ENCODE measurements at regions not wholly inside any gene's neighbourhood (a gene's known extent, or its start where the extent isn't known, plus 50 kb on each side); places are given as distances from the start of the nearest gene placed in this dataset.
"Not testable (repeated sequence)": the region's sequence is repeated elsewhere in the genome, so short reads cannot be mapped to it uniquely, and the experiment has no call there.

DNA sequence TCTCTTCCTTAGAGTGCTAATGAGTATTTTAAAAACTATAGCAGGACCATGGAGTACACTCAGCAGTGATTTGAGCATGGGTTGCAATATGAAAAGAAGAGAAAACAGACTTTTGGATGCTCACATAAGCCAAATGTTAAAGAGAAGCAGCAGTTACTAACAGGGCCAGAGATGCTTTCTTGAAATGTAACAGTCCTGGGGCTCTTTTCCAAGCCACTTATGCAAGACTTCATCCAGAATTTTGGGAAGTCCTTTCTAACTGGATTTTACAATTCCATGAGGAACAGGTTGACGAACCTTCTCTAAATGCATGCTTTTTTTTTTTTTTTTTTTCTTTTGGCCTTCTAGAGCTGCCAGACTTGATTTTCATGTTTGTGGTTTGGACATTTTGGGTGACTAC, 282.0 kb downstream of the SEC23IP start:
- H3K4me3 ChIP-seq = no peak overlapping the region
- H3K9me3 ChIP-seq (replicated peaks in 1 of 11) = no peaks in the 10 kb centered on the region
- TF ChIP-seq Cebpa-rat (IDR thresholded peaks at IDR 0.05) = no peak
- no peak overlapping the region for H3K4me2 ChIP-seq
- no peak overlapping the region for H3K27ac ChIP-seq
- no peak overlapping the region for H3K9ac ChIP-seq
- H3K27me3 ChIP-seq = no peaks in the 10 kb centered on the region
- no peaks in the 10 kb centered on the region for H4K20me1 ChIP-seq
- H3K36me3 ChIP-seq = no peaks in the 10 kb centered on the region
- no peaks in the 10 kb centered on the region for H3K4me1 ChIP-seq

DNA sequence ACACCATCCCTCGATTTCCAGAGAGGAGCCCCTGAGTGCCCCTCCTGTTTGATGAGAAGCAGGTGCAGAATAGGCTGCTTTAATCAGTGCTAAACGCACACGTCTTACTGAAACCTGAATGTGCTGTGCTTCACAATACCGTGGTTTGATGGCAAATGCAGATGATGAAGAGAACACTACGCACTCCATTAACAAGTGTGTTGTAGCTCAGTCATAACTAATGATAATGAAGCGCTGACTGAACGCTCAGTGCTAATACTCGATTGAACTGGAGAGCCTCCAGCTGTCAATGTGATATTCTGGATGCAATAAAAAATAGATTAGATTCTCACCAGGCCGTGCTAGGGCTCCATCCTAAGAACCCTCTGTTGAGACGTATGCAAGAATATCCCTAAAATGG, 279.7 kb upstream of the PLPP4 start:
- Histone ChIP-seq H3K4me3 (no peak overlapping the region), H3K36me3 (no peaks in the 10 kb centered on the region), H3K27me3 (no peaks in the 10 kb centered on the region), H3K27ac (no peak overlapping the region), H3K4me2 (no peak overlapping the region), H3K9ac (no peak overlapping the region), H4K20me1 (no peaks in the 10 kb centered on the region), H3K9me3 (replicated peaks in 1 of 11) (no peaks in the 10 kb centered on the region), H3K4me1 (no peaks in the 10 kb centered on the region)
- TF ChIP-seq Cebpa-rat (IDR thresholded peaks at IDR 0.05) = no peak

DNA sequence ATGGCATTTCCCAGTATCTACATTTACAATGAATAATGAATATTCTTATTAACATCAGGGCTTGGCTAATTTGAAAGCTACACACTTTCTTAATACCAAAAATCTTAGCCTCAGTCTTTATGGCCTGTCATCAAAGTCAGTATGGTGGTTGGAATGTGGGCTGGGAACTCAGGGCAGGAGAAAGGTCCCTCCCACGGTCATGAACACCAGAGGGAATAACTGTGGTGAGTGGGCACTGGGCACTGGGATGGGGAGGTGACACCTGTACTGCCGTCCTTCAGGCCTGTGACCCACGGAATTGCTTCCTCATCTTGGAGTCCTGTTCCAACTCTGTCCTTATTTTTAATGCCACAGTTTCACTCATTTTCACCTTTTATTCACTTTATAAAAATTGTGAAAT, 276.9 kb upstream of the PLPP4 start:
- Histone ChIP-seq H3K27me3 (no peaks in the 10 kb centered on the region), H3K4me2 (no peak overlapping the region), H3K4me3 (no peak overlapping the region), H3K9ac (no peak overlapping the region), H3K9me3 (replicated peaks in 1 of 11) (no peaks in the 10 kb centered on the region), H3K4me1 (peaks cover 0 to 7% (median 0%) of the 10 kb centered on the region in 10 experiments; a peak in 5 of 20 replicates), H3K27ac (no peak overlapping the region), H4K20me1 (no peaks in the 10 kb centered on the region), H3K36me3 (no peaks in the 10 kb centered on the region)
- TF ChIP-seq Cebpa-rat (IDR thresholded peaks at IDR 0.05) = no peak

DNA sequence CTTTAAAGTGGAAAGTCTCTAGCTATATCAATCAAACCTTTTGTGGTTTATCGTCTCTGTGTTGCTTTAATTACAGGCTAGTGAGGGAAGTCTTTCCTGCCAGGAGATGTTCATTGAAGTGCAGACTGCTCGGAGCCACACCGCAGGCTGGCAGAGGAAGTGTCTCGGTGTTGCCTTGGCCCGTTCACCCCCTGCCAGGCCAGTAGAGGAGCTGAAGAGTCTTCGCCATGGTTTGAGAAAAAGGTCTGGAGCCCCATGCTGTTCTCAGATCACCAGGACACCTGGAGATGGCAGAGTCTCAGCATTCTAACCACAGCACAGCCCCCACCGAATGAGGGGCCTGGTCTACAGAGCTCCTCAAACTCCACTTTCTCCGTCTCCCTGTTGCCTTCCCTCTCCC, 275.9 kb upstream of the PLPP4 start:
- TF ChIP-seq Cebpa-rat (IDR thresholded peaks at IDR 0.05) = no peak
- peaks cover 0 to 7% (median 0%) of the 10 kb centered on the region in 10 experiments; a peak in 5 of 20 replicates for H3K4me1 ChIP-seq
- H3K27me3 ChIP-seq = no peaks in the 10 kb centered on the region
- no peak overlapping the region for H3K27ac ChIP-seq
- no peak overlapping the region for H3K4me3 ChIP-seq
- no peaks in the 10 kb centered on the region for H3K9me3 ChIP-seq (replicated peaks in 1 of 11)
- H3K36me3 ChIP-seq = no peaks in the 10 kb centered on the region
- no peak overlapping the region for H3K9ac ChIP-seq
- H3K4me2 ChIP-seq = no peak overlapping the region
- no peaks in the 10 kb centered on the region for H4K20me1 ChIP-seq

DNA sequence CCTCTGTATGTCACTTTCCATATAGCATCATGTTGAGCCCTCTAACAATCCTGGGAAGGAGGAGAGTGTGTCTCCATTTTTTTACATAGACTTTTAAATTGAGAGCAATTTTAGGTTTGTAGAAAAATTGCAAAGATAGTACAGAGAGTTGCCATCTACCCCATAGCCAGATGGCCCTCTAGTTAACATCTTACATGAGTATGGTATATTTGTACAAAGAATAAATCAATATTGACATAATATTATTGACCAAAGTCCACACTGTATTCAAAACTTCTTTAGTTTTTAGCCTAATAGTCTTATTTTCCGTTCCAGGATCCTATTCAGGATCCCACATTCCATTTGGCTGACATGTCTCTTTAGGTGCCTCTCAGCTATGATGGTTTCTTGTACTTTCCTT, 274.6 kb upstream of the PLPP4 start:
- H3K4me3 ChIP-seq = no peak overlapping the region
- peaks cover 0 to 7% (median 0%) of the 10 kb centered on the region in 10 experiments; a peak in 5 of 20 replicates for H3K4me1 ChIP-seq
- no peaks in the 10 kb centered on the region for H4K20me1 ChIP-seq
- no peak overlapping the region for H3K4me2 ChIP-seq
- no peak overlapping the region for H3K9ac ChIP-seq
- no peak for TF ChIP-seq Cebpa-rat (IDR thresholded peaks at IDR 0.05)
- no peak overlapping the region for H3K27ac ChIP-seq
- H3K27me3 ChIP-seq = no peaks in the 10 kb centered on the region
- H3K9me3 ChIP-seq (replicated peaks in 1 of 11) = no peaks in the 10 kb centered on the region
- H3K36me3 ChIP-seq = no peaks in the 10 kb centered on the region

DNA sequence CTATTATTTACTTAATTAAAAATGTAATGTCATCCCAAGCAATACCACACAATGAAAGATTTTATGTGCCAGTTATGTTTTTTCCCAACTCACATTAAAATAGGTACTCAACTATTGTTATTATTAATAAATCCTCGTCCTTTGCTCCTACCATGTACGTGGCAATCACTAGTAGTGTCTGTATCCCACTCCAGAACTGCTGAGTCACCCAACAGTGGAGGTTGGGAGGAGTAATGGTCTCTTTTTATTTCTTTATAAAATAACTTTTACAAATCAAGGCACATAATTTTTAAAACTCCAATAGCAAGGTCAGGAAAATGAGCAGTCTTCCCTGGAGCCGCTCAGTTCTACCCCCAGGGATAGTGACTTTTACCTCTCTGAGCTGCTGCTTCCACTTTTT, 273.5 kb upstream of the PLPP4 start:
- peaks cover 0 to 7% (median 0%) of the 10 kb centered on the region in 10 experiments; a peak in 5 of 20 replicates for H3K4me1 ChIP-seq
- no peak for TF ChIP-seq Cebpa-rat (IDR thresholded peaks at IDR 0.05)
- H4K20me1 ChIP-seq = no peaks in the 10 kb centered on the region
- no peak overlapping the region for H3K9ac ChIP-seq
- no peaks in the 10 kb centered on the region for H3K9me3 ChIP-seq (replicated peaks in 1 of 11)
- no peak overlapping the region for H3K27ac ChIP-seq
- H3K4me3 ChIP-seq = no peak overlapping the region
- no peaks in the 10 kb centered on the region for H3K36me3 ChIP-seq
- H3K4me2 ChIP-seq = peak overlapping the region in 6 of 11 experiments; percentile 5 to 49 (median 30); a peak in 7 of 22 replicates
- no peaks in the 10 kb centered on the region for H3K27me3 ChIP-seq

DNA sequence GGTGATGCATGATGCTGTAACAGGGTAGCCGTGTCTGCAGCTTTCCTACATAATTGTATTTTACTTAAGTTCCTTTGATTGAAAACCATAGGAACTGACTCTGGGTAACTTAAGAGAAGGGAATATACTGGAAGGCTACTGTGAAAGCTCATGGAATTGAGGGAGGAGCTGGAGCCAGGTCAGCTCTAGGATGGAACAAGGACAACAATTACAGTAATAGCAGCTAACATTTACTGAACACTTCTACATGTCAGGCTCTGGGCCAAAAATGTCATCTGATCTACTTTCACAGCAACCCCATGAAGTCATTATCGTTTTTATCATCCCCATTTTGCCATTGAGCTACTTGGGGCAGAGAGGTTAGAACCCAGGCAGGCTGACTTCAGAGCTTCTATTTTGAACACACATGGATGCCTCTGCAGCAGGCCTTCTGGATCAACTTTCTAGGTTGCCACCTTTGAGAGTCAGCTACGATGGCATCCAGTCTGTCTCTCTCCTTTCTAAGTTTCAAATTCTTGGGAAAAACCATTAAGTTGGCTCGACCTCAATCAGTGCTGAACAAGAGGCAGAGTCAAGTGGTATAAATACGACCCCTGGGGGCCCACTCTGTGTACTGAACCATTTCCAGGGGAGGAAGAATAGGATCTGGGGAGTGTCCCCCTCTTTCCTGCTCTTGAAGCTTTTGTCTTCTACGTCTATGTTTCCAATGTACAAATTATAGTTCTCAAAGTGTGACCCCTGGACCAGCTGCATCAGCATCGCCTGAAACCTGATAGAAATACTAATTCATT, 272.3 kb upstream of the PLPP4 start:
- H3K27ac ChIP-seq = no peak overlapping the region
- H3K27me3 ChIP-seq = no peaks in the 10 kb centered on the region
- no peaks in the 10 kb centered on the region for H3K36me3 ChIP-seq
- H3K4me3 ChIP-seq = no peak overlapping the region
- no peak overlapping the region for H3K9ac ChIP-seq
- peak overlapping the region in 1 of 11 experiments; percentile 49; a peak in 1 of 22 replicates for H3K4me2 ChIP-seq
- TF ChIP-seq Cebpa-rat (IDR thresholded peaks at IDR 0.05) = no peak
- peaks cover 0 to 7% (median 0%) of the 10 kb centered on the region in 10 experiments; a peak in 5 of 20 replicates for H3K4me1 ChIP-seq
- no peaks in the 10 kb centered on the region for H4K20me1 ChIP-seq
- H3K9me3 ChIP-seq (replicated peaks in 1 of 11) = no peaks in the 10 kb centered on the region

DNA sequence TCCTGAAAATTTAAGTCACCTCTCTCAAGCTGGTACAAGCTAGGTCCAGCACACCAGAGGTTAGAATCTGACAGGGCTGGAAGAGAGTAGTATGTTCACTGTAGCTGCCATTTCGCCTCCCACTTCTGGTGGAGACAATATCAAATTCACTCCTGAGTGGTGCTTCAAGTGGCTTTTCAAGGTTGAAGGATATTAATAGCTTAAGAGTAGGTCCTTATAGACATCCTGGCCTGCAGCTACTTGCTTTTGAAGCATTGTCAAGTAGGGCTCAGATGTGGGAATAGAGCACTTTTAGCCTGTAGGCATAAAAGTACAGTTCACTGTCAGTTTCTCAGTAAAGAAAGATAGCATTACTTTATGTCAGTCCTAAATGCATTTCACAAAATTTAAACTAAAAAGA, 270.5 kb upstream of the PLPP4 start:
- Histone ChIP-seq H3K4me2 (no peak overlapping the region), H3K4me1 (peaks cover 0 to 7% (median 0%) of the 10 kb centered on the region in 10 experiments; a peak in 5 of 20 replicates), H3K36me3 (no peaks in the 10 kb centered on the region), H4K20me1 (no peaks in the 10 kb centered on the region), H3K27ac (no peak overlapping the region), H3K9ac (no peak overlapping the region), H3K27me3 (no peaks in the 10 kb centered on the region), H3K9me3 (replicated peaks in 1 of 11) (peaks cover 0 to 7% (median 0%) of the 10 kb centered on the region in 11 experiments; a peak in 3 of 22 replicates), H3K4me3 (no peak overlapping the region)
- no peak for TF ChIP-seq Cebpa-rat (IDR thresholded peaks at IDR 0.05)

DNA sequence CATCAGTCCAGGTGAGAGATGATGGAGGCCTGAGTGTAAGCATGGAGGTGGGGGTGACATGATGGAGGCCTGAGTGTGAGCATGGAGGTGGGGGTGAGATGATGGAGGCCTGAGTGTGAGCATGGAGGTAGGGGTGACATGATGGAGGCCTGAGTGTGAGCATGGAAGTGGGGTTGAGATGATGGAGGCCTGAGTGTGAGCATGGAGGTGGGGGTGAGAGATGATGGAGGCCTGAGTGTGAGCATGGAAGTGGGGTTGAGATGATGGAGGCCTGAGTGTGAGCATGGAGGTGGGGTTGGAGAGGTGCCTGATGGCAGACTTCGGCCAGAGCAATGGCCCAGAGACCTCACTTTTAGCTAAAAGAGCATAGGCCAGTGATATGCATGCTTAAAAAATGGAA, 269.9 kb upstream of the PLPP4 start:
- H3K4me3 ChIP-seq, H3K36me3 ChIP-seq, H3K27ac ChIP-seq, H3K4me1 ChIP-seq, H3K9ac ChIP-seq, H3K27me3 ChIP-seq, H4K20me1 ChIP-seq, H3K4me2 ChIP-seq: not testable (repeated sequence)
- peaks cover 0 to 13% (median 0%) of the 10 kb centered on the region in 11 experiments; a peak in 3 of 22 replicates for H3K9me3 ChIP-seq (replicated peaks in 1 of 11)

DNA sequence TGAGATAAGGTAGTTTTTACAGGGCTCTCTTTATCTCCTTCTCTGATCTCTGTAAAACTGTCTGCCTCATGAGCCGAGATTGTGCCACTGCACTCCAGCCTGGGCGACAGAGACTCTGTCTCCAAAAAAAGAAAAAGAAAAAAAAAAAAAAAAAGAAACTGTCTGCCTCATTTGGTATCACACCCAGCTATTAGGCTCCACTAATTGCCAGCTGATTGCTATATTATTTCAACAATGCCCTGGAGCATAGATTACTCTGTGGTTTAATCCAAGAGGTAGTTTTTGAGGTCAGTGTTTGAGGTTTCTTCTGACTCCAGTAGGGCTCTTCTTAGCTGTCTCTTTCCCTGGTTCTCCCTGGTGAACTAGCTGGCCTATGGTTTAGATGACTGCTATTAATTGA, 268.1 kb upstream of the PLPP4 start:
- H3K4me1 ChIP-seq = peaks cover 0 to 3% (median 0%) of the 10 kb centered on the region in 10 experiments; a peak in 4 of 20 replicates
- H3K36me3 ChIP-seq = no peaks in the 10 kb centered on the region
- peaks cover 0 to 13% (median 0%) of the 10 kb centered on the region in 11 experiments; a peak in 3 of 22 replicates for H3K9me3 ChIP-seq (replicated peaks in 1 of 11)
- H3K27me3 ChIP-seq = no peaks in the 10 kb centered on the region
- H3K27ac ChIP-seq = no peak overlapping the region
- H3K4me3 ChIP-seq = no peak overlapping the region
- H4K20me1 ChIP-seq = no peaks in the 10 kb centered on the region
- no peak overlapping the region for H3K9ac ChIP-seq
- TF ChIP-seq Cebpa-rat (IDR thresholded peaks at IDR 0.05) = no peak
- H3K4me2 ChIP-seq = no peak overlapping the region
